ENCODE measurements at regions not wholly inside any gene's neighbourhood (a gene's known extent, or its start where the extent isn't known, plus 50 kb on each side); places are given as distances from the start of the nearest gene placed in this dataset.
"Not testable (repeated sequence)": the region's sequence is repeated elsewhere in the genome, so short reads cannot be mapped to it uniquely, and the experiment has no call there.

GRCh38 chr6:121951123-121951522, 448.3 kb upstream of the HSF2 start:
- DNase-seq (ENCODE audit: low spot score): no peak
- H3K9me3 ChIP-seq: no peaks in the 10 kb centered on the region
- H3K27me3 ChIP-seq: no peaks in the 10 kb centered on the region
- no peak overlapping the region for H3K4me3 ChIP-seq
- H3K36me3 ChIP-seq: no peaks in the 10 kb centered on the region
- H3K27ac ChIP-seq: no peak overlapping the region
- TF ChIP-seq CTCF (IDR thresholded peaks at IDR 0.05): no peak
- H3K4me1 ChIP-seq: no peaks in the 10 kb centered on the region

- no peak for DNase-seq (ENCODE audit: low spot score)
These were observed 447.5 kb upstream of the HSF2 start for GRCh38 chr6:121951918-121952379.

GRCh38 chr6:121955401-121955800, 444.1 kb upstream of the HSF2 start:
- H3K27me3 ChIP-seq; H3K36me3 ChIP-seq; H3K4me1 ChIP-seq; H3K27ac ChIP-seq; H3K4me3 ChIP-seq; H3K9me3 ChIP-seq; DNase-seq (ENCODE audit: low spot score): not testable (repeated sequence)

More at GRCh38 chr6:121951918-121952379, 447.5 kb upstream of the HSF2 start:
- Histone ChIP-seq H3K27me3 (no peaks in the 10 kb centered on the region), H3K27ac (no peak overlapping the region), H3K36me3 (no peaks in the 10 kb centered on the region), H3K4me1 (no peaks in the 10 kb centered on the region), H3K9me3 (no peaks in the 10 kb centered on the region), H3K4me3 (no peak overlapping the region)
- TF ChIP-seq CTCF (IDR thresholded peaks at IDR 0.05): no peak

- H3K4me1 ChIP-seq: no peaks in the 10 kb centered on the region
- no peak for DNase-seq (ENCODE audit: low spot score)
- no peaks in the 10 kb centered on the region for H3K9me3 ChIP-seq
- H3K4me3 ChIP-seq: no peak overlapping the region
- no peaks in the 10 kb centered on the region for H3K27me3 ChIP-seq
- no peaks in the 10 kb centered on the region for H3K36me3 ChIP-seq
- H3K27ac ChIP-seq: no peak overlapping the region
- TF ChIP-seq CTCF (IDR thresholded peaks at IDR 0.05): no peak
These were observed 442.7 kb upstream of the HSF2 start for GRCh38 chr6:121956782-121957181.

- H3K36me3 ChIP-seq: no peaks in the 10 kb centered on the region
- TF ChIP-seq CTCF (IDR thresholded peaks at IDR 0.05): no peak
- DNase-seq (ENCODE audit: low spot score): no peak
- H3K4me3 ChIP-seq: no peak overlapping the region
- no peaks in the 10 kb centered on the region for H3K4me1 ChIP-seq
- no peaks in the 10 kb centered on the region for H3K9me3 ChIP-seq
- no peak overlapping the region for H3K27ac ChIP-seq
- H3K27me3 ChIP-seq: no peaks in the 10 kb centered on the region
These were observed 440.0 kb upstream of the HSF2 start for GRCh38 chr6:121959501-121959900.

- Histone ChIP-seq H3K4me3 (no peak overlapping the region), H3K4me1 (no peaks in the 10 kb centered on the region), H3K9me3 (no peaks in the 10 kb centered on the region), H3K27ac (no peak overlapping the region), H3K27me3 (no peaks in the 10 kb centered on the region), H3K36me3 (no peaks in the 10 kb centered on the region)
- no peak for DNase-seq (ENCODE audit: low spot score)
- TF ChIP-seq CTCF (IDR thresholded peaks at IDR 0.05): no peak
These were observed 437.8 kb upstream of the HSF2 start for GRCh38 chr6:121961619-121962125.
